Osteoblast (primary cell): ENCODE measurements at regions not wholly inside any gene's neighbourhood (a gene's known extent, or its start where the extent isn't known, plus 50 kb on each side); places are given as distances from the start of the nearest gene placed in this dataset.
"Not testable (repeated sequence)": the region's sequence is repeated elsewhere in the genome, so short reads cannot be mapped to it uniquely, and the experiment has no call there.

Experiments used
- DNase-seq: peaks from one replicate; pipeline ENCODE4 v3.0.0; 2011; ENCODE audit warnings: low spot score, mixed read lengths; ENCODE audit not compliant: insufficient read length; ENCODE audit errors: missing footprints
- H2AFZ ChIP-seq: 2 replicates; pipeline ENCODE4 v1.6.0; 2011; ENCODE audit warnings: mild to moderate bottlenecking, low read length
- H3K27ac ChIP-seq: 2 replicates; pipeline ENCODE4 v1.5.1; 2011; ENCODE audit warnings: mild to moderate bottlenecking, low read depth, low read length, moderate library complexity
- H3K27me3 ChIP-seq: 2 replicates; pipeline ENCODE4 v1.6.0; 2012; ENCODE audit warnings: mild to moderate bottlenecking, control low read depth, inconsistent platforms, low read length, moderate library complexity; ENCODE audit not compliant: insufficient read depth
- H3K36me3 ChIP-seq: 2 replicates; pipeline ENCODE4 v1.5.1; 2011; ENCODE audit warnings: mild to moderate bottlenecking, low read length, control low read depth, moderate library complexity; ENCODE audit not compliant: insufficient read depth
- H3K4me1 ChIP-seq: 2 replicates; pipeline ENCODE4 v1.5.1; 2011; ENCODE audit warnings: mild to moderate bottlenecking, low read length, control low read depth, moderate library complexity; ENCODE audit not compliant: insufficient read depth
- H3K4me2 ChIP-seq: 2 replicates; pipeline ENCODE4 v1.6.0; 2011; ENCODE audit warnings: mild to moderate bottlenecking, low read length; ENCODE audit not compliant: insufficient read depth
- H3K4me3 ChIP-seq: fragments of 200-600 bp; sonication (generic); 3 replicates; pipeline ENCODE4 v1.5.1; 2012; ENCODE audit warnings: mild to moderate bottlenecking, low read length, inconsistent platforms; ENCODE audit not compliant: insufficient read depth
- H3K79me2 ChIP-seq: 2 replicates; pipeline ENCODE4 v1.6.0; 2012; ENCODE audit warnings: mild to moderate bottlenecking, low read length, control low read depth, inconsistent platforms; ENCODE audit not compliant: insufficient read depth
- H3K9me3 ChIP-seq: 2 replicates; pipeline ENCODE4 v1.5.1; 2011; ENCODE audit warnings: low read depth, low read length, control low read depth
- H4K20me1 ChIP-seq: 2 replicates; pipeline ENCODE4 v1.6.0; 2012; ENCODE audit warnings: mild to moderate bottlenecking, low read length, control low read depth; ENCODE audit not compliant: insufficient read depth
- TF ChIP-seq, protein P1 (sequence below): IDR thresholded peaks from 2 replicates; pipeline ENCODE4 v1.5.1; 2011; ENCODE audit warnings: mild to moderate bottlenecking, low read depth, low read length, moderate library complexity; ENCODE audit errors: extremely low read depth

DNA sequence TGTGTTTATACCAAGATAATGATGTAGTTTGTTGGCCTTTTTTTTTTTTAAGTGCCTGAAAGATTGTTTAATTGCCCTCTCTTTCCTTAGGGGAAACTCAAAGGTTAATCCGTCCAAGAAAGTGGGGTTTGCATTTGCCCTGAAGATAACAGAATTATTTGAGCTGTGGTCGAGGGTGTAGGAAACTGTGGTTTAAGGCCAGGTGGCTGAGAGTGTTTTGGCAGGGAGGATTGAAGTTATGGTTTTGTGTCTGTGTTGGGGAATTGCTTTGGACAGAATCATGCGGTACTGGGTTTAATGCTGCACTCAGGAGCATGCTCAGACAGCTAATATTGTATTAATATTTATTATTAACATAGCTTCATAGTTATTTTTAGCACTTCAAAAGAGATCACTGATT, 509.8 kb downstream of the EBF1 start:
- Histone ChIP-seq H3K4me1 (peaks cover 5% of the 10 kb centered on the region), H3K27ac (no peak overlapping the region), H3K36me3 (no peaks in the 10 kb centered on the region), H3K4me2 (no peak overlapping the region), H3K4me3 (no peak overlapping the region), H3K79me2 (no peaks in the 10 kb centered on the region), H3K27me3 (peaks cover 6% of the 10 kb centered on the region), H4K20me1 (no peaks in the 10 kb centered on the region), H3K9me3 (no peaks in the 10 kb centered on the region), H2AFZ (no peak overlapping the region)
- TF ChIP-seq, protein P1, sequence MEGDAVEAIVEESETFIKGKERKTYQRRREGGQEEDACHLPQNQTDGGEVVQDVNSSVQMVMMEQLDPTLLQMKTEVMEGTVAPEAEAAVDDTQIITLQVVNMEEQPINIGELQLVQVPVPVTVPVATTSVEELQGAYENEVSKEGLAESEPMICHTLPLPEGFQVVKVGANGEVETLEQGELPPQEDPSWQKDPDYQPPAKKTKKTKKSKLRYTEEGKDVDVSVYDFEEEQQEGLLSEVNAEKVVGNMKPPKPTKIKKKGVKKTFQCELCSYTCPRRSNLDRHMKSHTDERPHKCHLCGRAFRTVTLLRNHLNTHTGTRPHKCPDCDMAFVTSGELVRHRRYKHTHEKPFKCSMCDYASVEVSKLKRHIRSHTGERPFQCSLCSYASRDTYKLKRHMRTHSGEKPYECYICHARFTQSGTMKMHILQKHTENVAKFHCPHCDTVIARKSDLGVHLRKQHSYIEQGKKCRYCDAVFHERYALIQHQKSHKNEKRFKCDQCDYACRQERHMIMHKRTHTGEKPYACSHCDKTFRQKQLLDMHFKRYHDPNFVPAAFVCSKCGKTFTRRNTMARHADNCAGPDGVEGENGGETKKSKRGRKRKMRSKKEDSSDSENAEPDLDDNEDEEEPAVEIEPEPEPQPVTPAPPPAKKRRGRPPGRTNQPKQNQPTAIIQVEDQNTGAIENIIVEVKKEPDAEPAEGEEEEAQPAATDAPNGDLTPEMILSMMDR = no peak
- DNase-seq = no peak

DNA sequence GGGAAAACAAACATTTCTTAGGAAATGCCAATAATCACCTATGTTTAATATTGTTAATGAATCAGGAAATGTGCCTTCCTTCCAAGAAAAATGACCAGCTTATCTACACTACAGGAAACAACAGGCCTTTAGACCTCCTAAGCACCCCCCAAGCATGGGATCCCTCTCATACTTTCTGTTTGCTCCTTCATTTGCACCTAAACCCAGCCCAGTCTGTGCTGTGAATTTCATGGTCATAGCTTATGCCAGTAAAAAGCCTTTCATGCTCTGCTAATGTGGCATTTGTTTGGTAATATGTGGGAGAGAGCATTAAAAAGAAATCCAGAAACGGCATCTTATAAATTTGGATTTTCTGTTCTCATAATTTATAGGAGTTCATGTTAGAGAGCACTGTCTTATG, 511.1 kb downstream of the EBF1 start:
- Histone ChIP-seq H3K4me2 (no peak overlapping the region), H3K79me2 (no peaks in the 10 kb centered on the region), H3K27me3 (peaks cover 6% of the 10 kb centered on the region), H3K4me3 (no peak overlapping the region), H4K20me1 (no peaks in the 10 kb centered on the region), H3K36me3 (no peaks in the 10 kb centered on the region), H2AFZ (no peak overlapping the region), H3K27ac (no peak overlapping the region), H3K9me3 (no peaks in the 10 kb centered on the region), H3K4me1 (peaks cover 5% of the 10 kb centered on the region)
- DNase-seq = no peak
- TF ChIP-seq, protein P1 = no peak

DNA sequence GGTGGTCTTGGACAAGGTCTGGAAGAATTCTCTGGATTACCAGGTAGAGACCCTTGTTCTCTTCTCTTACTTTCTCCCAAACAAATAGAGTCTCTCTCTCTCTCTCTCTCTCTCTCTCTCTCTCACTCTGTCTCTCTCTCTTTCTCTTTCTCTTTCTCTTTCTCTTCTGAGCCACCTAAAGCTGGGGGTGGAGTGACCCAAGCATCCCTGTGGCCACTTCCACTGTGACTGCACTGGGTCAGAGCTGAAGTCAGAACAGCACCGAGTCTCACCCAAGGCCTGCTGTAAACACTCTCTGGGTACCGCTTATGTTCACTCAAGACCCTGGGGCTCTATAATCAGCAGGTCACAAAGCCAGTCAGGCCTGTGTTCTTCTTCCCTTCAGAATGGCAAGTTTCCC, 513.7 kb downstream of the EBF1 start:
- no peaks in the 10 kb centered on the region for H3K4me1 ChIP-seq
- H3K9me3 ChIP-seq = no peaks in the 10 kb centered on the region
- no peak overlapping the region for H3K27ac ChIP-seq
- no peak overlapping the region for H3K4me2 ChIP-seq
- TF ChIP-seq, protein P1 = no peak
- H4K20me1 ChIP-seq = no peaks in the 10 kb centered on the region
- H3K79me2 ChIP-seq = no peaks in the 10 kb centered on the region
- no peaks in the 10 kb centered on the region for H3K36me3 ChIP-seq
- no peak for DNase-seq
- H2AFZ ChIP-seq = no peak overlapping the region
- peaks cover 6% of the 10 kb centered on the region for H3K27me3 ChIP-seq
- no peak overlapping the region for H3K4me3 ChIP-seq

DNA sequence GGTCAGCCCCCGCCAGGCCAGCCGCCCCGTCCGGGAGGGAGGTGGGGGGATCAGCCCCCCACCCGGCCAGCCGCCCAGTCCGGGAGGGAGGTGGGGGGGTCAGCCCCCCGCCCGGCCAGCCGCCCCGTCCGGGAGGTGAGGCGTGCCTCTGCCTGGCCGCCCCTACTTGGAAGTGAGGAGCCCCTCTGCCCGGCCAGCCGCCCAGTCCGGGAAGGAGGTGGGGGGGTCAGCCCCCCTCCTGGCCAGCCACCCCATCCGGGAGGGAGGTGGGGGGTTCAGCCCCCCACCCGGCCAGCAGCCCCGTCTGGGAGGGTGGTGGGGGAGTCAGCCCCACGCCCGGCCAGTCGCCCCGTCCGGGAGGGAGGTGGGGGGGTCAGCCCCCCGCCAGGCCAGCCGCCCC, 517.0 kb downstream of the EBF1 start:
- H3K4me1 ChIP-seq, H3K27me3 ChIP-seq, H3K9me3 ChIP-seq, DNase-seq, H3K4me3 ChIP-seq, H3K36me3 ChIP-seq, H2AFZ ChIP-seq, H3K27ac ChIP-seq, H3K4me2 ChIP-seq, H4K20me1 ChIP-seq, H3K79me2 ChIP-seq: not testable (repeated sequence)

DNA sequence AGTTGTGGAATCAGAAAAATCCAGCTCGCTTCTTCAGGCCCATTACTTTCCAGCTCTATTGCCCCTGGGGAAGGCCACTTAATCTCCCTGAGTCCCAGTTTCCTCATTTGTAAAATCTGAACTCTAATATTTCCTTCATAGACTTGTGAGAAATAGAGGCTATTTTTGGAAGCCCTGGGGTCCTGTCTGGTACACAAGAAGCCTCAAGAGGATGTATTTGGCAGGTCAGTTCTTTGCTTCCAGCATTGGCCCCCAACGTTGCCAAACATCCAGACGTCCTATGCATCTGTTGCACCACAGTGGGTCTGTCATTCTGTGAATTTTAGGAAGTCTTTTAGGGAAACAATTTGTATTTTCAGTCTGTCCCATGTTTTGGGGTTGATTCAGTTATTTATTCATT, 525.9 kb downstream of the EBF1 start:
- no peaks in the 10 kb centered on the region for H3K9me3 ChIP-seq
- H3K4me3 ChIP-seq = no peak overlapping the region
- TF ChIP-seq, protein P1 = no peak
- H3K27me3 ChIP-seq = no peaks in the 10 kb centered on the region
- H3K27ac ChIP-seq = no peak overlapping the region
- H4K20me1 ChIP-seq = no peaks in the 10 kb centered on the region
- no peak overlapping the region for H3K4me2 ChIP-seq
- DNase-seq = no peak
- no peaks in the 10 kb centered on the region for H3K4me1 ChIP-seq
- no peaks in the 10 kb centered on the region for H3K79me2 ChIP-seq
- no peak overlapping the region for H2AFZ ChIP-seq
- no peaks in the 10 kb centered on the region for H3K36me3 ChIP-seq
